Muscle layer of colon (tissue), 2 donors: ENCODE measurements at regions not wholly inside any gene's neighbourhood (a gene's known extent, or its start where the extent isn't known, plus 50 kb on each side); places are given as distances from the start of the nearest gene placed in this dataset.
"Not testable (repeated sequence)": the region's sequence is repeated elsewhere in the genome, so short reads cannot be mapped to it uniquely, and the experiment has no call there.

ENCODE experiments used
- H3K27ac ChIP-seq: one replicate; pipeline ENCODE4 v1.7.0; 2013; ENCODE audit warnings: low read depth, mild to moderate bottlenecking, low read length, moderate library complexity
- H3K27me3 ChIP-seq, 2 donors: one replicate each; pipeline ENCODE4 v1.7.0; 2013; ENCODE audit warnings: low read length in 2 of 2, mild to moderate bottlenecking in 2 of 2; ENCODE audit not compliant: insufficient read depth in 2 of 2, control insufficient read depth in 1 of 2
- H3K36me3 ChIP-seq: one replicate; pipeline ENCODE4 v1.7.0; 2013; ENCODE audit warnings: mild to moderate bottlenecking, low read length; ENCODE audit not compliant: insufficient read depth
- H3K4me1 ChIP-seq: one replicate; pipeline ENCODE4 v1.7.0; 2013; ENCODE audit warnings: mild to moderate bottlenecking, low read length; ENCODE audit not compliant: insufficient read depth
- H3K4me3 ChIP-seq, 2 donors: one replicate each; pipeline ENCODE4 v1.7.0; 2013; ENCODE audit warnings: low read length in 2 of 2, low read depth in 1 of 2, mild to moderate bottlenecking in 1 of 2, moderate library complexity in 1 of 2
- H3K9ac ChIP-seq: one replicate; pipeline ENCODE4 v1.7.0; 2013; ENCODE audit warnings: low read length
- H3K9me3 ChIP-seq: one replicate; pipeline ENCODE4 v1.7.0; 2013; ENCODE audit warnings: mild to moderate bottlenecking, low read length
- donor health status: abdominal sarcoma.
- donor health status: Adenocarcinoma of cecum.

DNA sequence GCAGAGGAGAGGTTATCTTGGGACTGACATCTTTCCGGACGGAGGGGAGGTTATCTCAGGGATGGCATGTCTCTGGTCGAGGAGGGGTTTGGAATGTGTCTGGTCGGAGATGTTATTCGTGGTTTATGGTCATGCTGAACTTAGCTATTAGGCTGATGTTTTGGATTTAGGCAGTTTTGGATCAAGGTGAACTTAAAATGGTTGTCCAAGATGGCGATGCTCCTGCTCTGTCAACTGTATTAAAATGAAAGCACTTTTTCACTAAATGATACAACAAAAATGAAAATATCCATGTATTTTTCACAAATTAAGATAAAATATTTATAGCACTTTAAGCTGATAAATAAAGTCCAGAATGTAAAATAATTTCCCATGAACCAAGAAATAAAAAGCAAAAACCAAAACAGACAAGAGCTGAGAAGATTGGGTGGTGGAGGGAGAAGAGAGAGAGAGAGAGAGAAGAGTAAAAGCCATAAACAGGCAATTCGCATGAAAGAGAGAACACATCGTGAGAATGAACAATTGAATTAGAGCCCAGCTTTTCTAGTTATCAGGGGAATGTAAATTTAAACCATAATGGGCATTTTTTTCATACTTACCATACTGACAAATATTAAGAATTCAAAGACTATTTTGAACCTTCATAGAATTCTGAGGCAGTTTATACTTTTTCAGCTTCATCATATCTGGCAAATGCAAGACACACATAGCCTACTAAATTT, 2236.0 kb upstream of the AGA start:
- Histone ChIP-seq H3K4me3 (no peak overlapping the region), H3K9ac (no peak overlapping the region), H3K27ac (no peak overlapping the region), H3K9me3 (no peaks in the 10 kb centered on the region), H3K4me1 (no peaks in the 10 kb centered on the region), H3K27me3 (no peaks in the 10 kb centered on the region), H3K36me3 (no peaks in the 10 kb centered on the region)

- not testable (repeated sequence) for H3K4me1 ChIP-seq, H3K36me3 ChIP-seq, H3K27ac ChIP-seq, H3K9ac ChIP-seq, H3K27me3 ChIP-seq, H3K4me3 ChIP-seq, H3K9me3 ChIP-seq
Measured at GRCh38 chr4:179683661-179684060, 2241.4 kb upstream of the AGA start.

DNA sequence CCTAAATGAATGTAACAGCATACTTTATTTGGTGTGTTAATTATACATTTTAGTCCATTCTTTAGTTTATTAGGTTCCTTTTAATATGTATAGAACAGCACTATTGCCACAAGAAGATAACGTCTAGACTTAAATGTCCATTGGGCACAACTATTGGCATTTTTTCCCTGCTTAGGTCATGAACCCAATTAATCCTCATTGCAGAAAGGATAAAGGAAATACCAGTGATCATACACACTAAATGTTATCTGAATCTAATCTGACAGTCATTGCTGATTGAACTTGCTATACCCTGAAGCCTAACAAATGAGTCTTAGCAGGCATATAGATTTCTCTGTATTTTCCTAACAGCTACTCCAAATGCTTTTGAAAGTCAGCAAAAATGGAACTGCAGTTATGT, 2250.0 kb upstream of the AGA start:
- Histone ChIP-seq H3K9ac (no peak overlapping the region), H3K4me3 (no peak overlapping the region), H3K27ac (no peak overlapping the region), H3K27me3 (no peaks in the 10 kb centered on the region), H3K36me3 (no peaks in the 10 kb centered on the region), H3K9me3 (no peaks in the 10 kb centered on the region), H3K4me1 (no peaks in the 10 kb centered on the region)

GRCh38 chr4:179695175-179695574, 2252.9 kb upstream of the AGA start:
- Histone ChIP-seq H3K9me3 (no peaks in the 10 kb centered on the region), H3K9ac (no peak overlapping the region), H3K4me3 (no peak overlapping the region), H3K27ac (no peak overlapping the region), H3K36me3 (no peaks in the 10 kb centered on the region), H3K27me3 (no peaks in the 10 kb centered on the region), H3K4me1 (no peaks in the 10 kb centered on the region)

DNA sequence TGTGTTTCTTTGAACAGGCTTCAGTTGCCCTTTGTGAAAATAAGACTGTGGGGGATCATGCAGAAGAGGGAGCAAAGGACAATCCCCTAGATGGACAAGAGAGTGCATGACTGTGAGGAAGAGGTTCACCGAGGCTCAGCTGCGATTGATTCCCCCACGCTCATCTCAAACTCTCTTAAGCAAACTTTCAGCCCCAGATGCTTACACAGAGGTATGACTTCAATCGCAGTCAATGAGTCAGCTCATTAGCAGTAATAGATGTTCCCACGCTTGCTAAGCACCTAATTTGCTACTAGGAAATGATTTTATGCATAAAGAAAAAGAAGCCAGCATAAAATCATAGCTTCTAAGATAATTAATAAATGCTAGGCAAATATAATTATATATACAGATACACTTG, 2256.1 kb upstream of the AGA start:
- Histone ChIP-seq H3K9me3 (no peaks in the 10 kb centered on the region), H3K4me3 (no peak overlapping the region), H3K4me1 (no peaks in the 10 kb centered on the region), H3K36me3 (no peaks in the 10 kb centered on the region), H3K27ac (no peak overlapping the region), H3K27me3 (no peaks in the 10 kb centered on the region), H3K9ac (no peak overlapping the region)

GRCh38 chr4:179709961-179710624, 2267.9 kb upstream of the AGA start:
- Histone ChIP-seq H3K9ac (no peak overlapping the region), H3K27me3 (no peaks in the 10 kb centered on the region), H3K27ac (no peak overlapping the region), H3K9me3 (no peaks in the 10 kb centered on the region), H3K4me1 (no peaks in the 10 kb centered on the region), H3K4me3 (no peak overlapping the region), H3K36me3 (no peaks in the 10 kb centered on the region)

DNA sequence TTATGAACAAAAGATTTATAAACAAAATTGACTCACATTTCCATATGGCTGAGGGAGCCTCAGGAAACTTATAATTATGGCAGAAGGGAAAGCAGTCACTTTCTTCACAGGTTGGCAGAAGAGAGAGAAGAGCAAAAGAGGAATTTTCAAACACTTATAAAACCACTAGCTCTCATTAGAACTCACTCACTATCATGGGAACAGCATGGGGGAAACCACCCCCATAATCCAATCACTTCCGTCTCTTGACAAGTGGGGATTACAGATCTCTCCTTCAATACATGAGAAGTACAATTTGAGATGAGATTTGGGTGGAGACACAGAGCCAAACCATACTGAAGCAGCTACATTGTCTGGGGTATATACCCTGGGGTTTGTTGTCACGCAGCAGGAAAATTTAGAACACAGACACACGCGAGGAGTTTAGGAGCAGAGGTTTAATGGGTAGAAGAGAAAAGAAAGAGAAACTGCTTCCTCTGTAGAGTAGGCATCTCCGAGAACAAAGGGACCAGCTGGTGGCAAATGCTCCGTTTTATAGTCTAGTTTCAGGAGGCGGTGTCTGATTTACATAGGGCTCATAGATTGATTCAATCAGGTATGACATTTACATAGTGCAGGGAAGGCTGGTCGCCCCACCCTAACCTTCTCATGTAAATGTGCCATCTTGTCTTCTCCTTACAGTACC, 2277.7 kb upstream of the AGA start:
- Histone ChIP-seq H3K4me1 (no peaks in the 10 kb centered on the region), H3K27me3 (no peaks in the 10 kb centered on the region), H3K36me3 (no peaks in the 10 kb centered on the region), H3K9ac (no peak overlapping the region), H3K27ac (no peak overlapping the region), H3K4me3 (no peak overlapping the region), H3K9me3 (no peaks in the 10 kb centered on the region)

DNA sequence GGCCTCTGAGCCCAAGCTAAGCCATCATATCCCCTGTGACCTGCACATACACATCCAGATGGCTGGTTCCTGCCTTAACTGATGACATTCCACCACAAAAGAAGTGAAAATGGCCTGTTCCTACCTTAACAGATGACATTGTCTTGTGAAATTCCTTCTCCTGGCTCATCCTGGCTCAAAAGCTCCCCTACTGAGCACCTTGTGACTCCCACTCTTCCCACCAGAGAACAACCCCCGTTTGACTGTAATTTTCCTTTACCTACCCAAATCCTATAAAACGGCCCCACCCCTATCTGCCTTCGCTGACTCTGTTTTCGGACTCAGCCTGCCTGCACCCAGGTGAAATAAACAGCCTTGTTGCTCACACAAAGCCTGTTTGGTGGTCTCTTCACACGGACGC, 2284.3 kb upstream of the AGA start:
- H3K9ac ChIP-seq, H3K27ac ChIP-seq, H3K4me3 ChIP-seq, H3K9me3 ChIP-seq, H3K36me3 ChIP-seq, H3K27me3 ChIP-seq, H3K4me1 ChIP-seq: not testable (repeated sequence)

DNA sequence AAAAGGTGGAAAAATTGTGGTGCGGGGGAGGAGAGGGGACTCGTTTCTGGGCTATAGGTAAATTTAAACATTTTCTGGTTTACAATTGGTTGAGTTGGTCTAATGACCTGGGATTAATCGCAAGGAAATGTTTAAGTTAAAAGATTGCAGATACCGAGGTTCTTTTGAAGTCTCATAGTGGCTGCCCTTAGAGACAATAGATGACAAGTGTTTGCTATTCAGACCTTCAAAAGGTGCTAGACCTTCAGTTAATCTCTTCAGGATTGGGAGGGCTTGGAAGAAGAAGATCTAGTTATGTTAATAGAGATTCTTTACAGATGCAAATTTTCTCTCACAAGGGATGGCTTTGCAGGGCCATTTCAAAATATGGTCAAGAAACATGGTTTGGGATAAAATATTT, 2286.1 kb upstream of the AGA start:
- no peak overlapping the region for H3K4me3 ChIP-seq

GRCh38 chr4:179736820-179737219, 2294.6 kb upstream of the AGA start:
- H3K9ac ChIP-seq, H3K4me3 ChIP-seq, H3K27ac ChIP-seq, H3K36me3 ChIP-seq, H3K9me3 ChIP-seq, H3K27me3 ChIP-seq, H3K4me1 ChIP-seq: not testable (repeated sequence)

More for the DNA sequence above, 2286.1 kb upstream of the AGA start:
- H3K27me3 ChIP-seq, result no peaks in the 10 kb centered on the region
- no peaks in the 10 kb centered on the region for H3K36me3 ChIP-seq
- H3K4me1 ChIP-seq, result no peaks in the 10 kb centered on the region
- H3K9ac ChIP-seq, result no peak overlapping the region
- H3K27ac ChIP-seq, result no peak overlapping the region
- no peaks in the 10 kb centered on the region for H3K9me3 ChIP-seq

GRCh38 chr4:179738822-179739221, 2296.6 kb upstream of the AGA start:
- Histone ChIP-seq H3K27me3 (no peaks in the 10 kb centered on the region), H3K4me3 (no peak overlapping the region)

More at GRCh38 chr4:179738822-179739221, 2296.6 kb upstream of the AGA start:
- Histone ChIP-seq H3K9ac (no peak overlapping the region), H3K36me3 (no peaks in the 10 kb centered on the region), H3K27ac (no peak overlapping the region), H3K4me1 (no peaks in the 10 kb centered on the region), H3K9me3 (no peaks in the 10 kb centered on the region)
